HG03442 (cell line): ENCODE measurements at regions not wholly inside any gene's neighbourhood (a gene's known extent, or its start where the extent isn't known, plus 50 kb on each side); places are given as distances from the start of the nearest gene placed in this dataset.
"Not testable (repeated sequence)": the region's sequence is repeated elsewhere in the genome, so short reads cannot be mapped to it uniquely, and the experiment has no call there.

Experiments used
- ATAC-seq: cut with Tn5 transposase; IDR thresholded peaks from one replicate; pipeline ENCODE4 v1.9.1; 2021; ENCODE audit warnings: mild to moderate bottlenecking, moderate library complexity; ENCODE audit not compliant: unreplicated experiment

- not testable (repeated sequence) for ATAC-seq
Observed at GRCh38 chr5:21484498-21484889, 1368.7 kb downstream of the CDH12 start.

GRCh38 chr5:21483790-21484497 is 1369.2 kb downstream of the CDH12 start:
- ATAC-seq: not testable (repeated sequence)

GRCh38 chr5:21482983-21483650 is 1370.0 kb downstream of the CDH12 start:
- ATAC-seq: not testable (repeated sequence)

- not testable (repeated sequence) for ATAC-seq
Observed at GRCh38 chr5:21482522-21482921, 1370.6 kb downstream of the CDH12 start.

GRCh38 chr5:21481320-21482270 is 1371.5 kb downstream of the CDH12 start:
- ATAC-seq: not testable (repeated sequence)

GRCh38 chr5:21480054-21480453 is 1373.1 kb downstream of the CDH12 start:
- ATAC-seq: not testable (repeated sequence)

GRCh38 chr5:21473981-21474380 is 1379.2 kb downstream of the CDH12 start:
- not testable (repeated sequence) for ATAC-seq

GRCh38 chr5:21473436-21473835 is 1379.7 kb downstream of the CDH12 start:
- not testable (repeated sequence) for ATAC-seq

- ATAC-seq: not testable (repeated sequence)
Observed at GRCh38 chr5:21471691-21472090, 1381.5 kb downstream of the CDH12 start.

GRCh38 chr5:21469523-21470101 is 1383.5 kb downstream of the CDH12 start:
- not testable (repeated sequence) for ATAC-seq

- not testable (repeated sequence) for ATAC-seq
Observed at GRCh38 chr5:21467544-21467943, 1385.6 kb downstream of the CDH12 start.

- not testable (repeated sequence) for ATAC-seq
Observed at GRCh38 chr5:21459744-21460073, 1393.4 kb downstream of the CDH12 start.

GRCh38 chr5:21452449-21452848 is 1400.7 kb downstream of the CDH12 start:
- ATAC-seq: no peak

- ATAC-seq: no peak
Observed at GRCh38 chr5:21432646-21433045, 1420.5 kb downstream of the CDH12 start.

GRCh38 chr5:21424907-21425306 is 1428.2 kb downstream of the CDH12 start:
- no peak for ATAC-seq

GRCh38 chr5:21419383-21419782 is 1431.4 kb upstream of the CDH18 start:
- ATAC-seq: no peak

- not testable (repeated sequence) for ATAC-seq
Observed at GRCh38 chr5:21402089-21402488, 1414.1 kb upstream of the CDH18 start.

- no peak for ATAC-seq
Observed at GRCh38 chr5:21398511-21398910, 1410.5 kb upstream of the CDH18 start.

- ATAC-seq: peak; percentile 96
Observed at GRCh38 chr5:21397693-21398092, 1409.7 kb upstream of the CDH18 start.

- no peak for ATAC-seq
Observed at GRCh38 chr5:21391506-21391905, 1403.5 kb upstream of the CDH18 start.

- not testable (repeated sequence) for ATAC-seq
Observed at GRCh38 chr5:21360754-21361153, 1372.8 kb upstream of the CDH18 start.
